PC-9 (cell line): ENCODE measurements at regions not wholly inside any gene's neighbourhood (a gene's known extent, or its start where the extent isn't known, plus 50 kb on each side); places are given as distances from the start of the nearest gene placed in this dataset.

Source experiments
- EZH2 ChIP-seq: fragments of 200-600 bp; sonication (generic); IDR thresholded peaks from 2 replicates; pipeline ENCODE4 v1.8.0; 2017; ENCODE audit warnings: antibody characterized with exemption, low read depth
- TF ChIP-seq, protein P1 (sequence below): fragments of 200-600 bp; sonication (generic); conservative IDR thresholded peaks from 2 replicates; pipeline ENCODE4 v1.6.1; 2017; ENCODE audit warnings: mixed run types, antibody characterized with exemption, mild to moderate bottlenecking, moderate library complexity

GRCh38 chr10:64973391-64973790 lies 1452.2 kb downstream of the REEP3 start:
- TF ChIP-seq, protein P1, sequence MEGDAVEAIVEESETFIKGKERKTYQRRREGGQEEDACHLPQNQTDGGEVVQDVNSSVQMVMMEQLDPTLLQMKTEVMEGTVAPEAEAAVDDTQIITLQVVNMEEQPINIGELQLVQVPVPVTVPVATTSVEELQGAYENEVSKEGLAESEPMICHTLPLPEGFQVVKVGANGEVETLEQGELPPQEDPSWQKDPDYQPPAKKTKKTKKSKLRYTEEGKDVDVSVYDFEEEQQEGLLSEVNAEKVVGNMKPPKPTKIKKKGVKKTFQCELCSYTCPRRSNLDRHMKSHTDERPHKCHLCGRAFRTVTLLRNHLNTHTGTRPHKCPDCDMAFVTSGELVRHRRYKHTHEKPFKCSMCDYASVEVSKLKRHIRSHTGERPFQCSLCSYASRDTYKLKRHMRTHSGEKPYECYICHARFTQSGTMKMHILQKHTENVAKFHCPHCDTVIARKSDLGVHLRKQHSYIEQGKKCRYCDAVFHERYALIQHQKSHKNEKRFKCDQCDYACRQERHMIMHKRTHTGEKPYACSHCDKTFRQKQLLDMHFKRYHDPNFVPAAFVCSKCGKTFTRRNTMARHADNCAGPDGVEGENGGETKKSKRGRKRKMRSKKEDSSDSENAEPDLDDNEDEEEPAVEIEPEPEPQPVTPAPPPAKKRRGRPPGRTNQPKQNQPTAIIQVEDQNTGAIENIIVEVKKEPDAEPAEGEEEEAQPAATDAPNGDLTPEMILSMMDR: no peak
- no peak for TF ChIP-seq EZH2
